B cell (primary cell): ENCODE measurements at regions not wholly inside any gene's neighbourhood (a gene's known extent, or its start where the extent isn't known, plus 50 kb on each side); places are given as distances from the start of the nearest gene placed in this dataset.

Experiments
- ATAC-seq: fragments of 200-7000 bp; cut with Tn5 transposase; one replicate; pipeline ENCODE4 v1.10.0; 2021; ENCODE audit warnings: low read depth, mild to moderate bottlenecking, moderate number of reproducible peaks, moderate library complexity
- CTCF ChIA-PET: fragments of 350-600 bp; sonication (Branson Sonifier 250); formaldehyde crosslinking; loops from one replicate; lab custom pipeline; 2021; ENCODE audit warnings: antibody characterized with exemption, inconsistent platforms; lab: Charles Lee
- POLR2A ChIA-PET: fragments of 350-600 bp; sonication (Branson Sonifier 250); formaldehyde crosslinking; loops from one replicate; lab custom pipeline; 2021; ENCODE audit warnings: antibody characterized with exemption; lab: Charles Lee
- DNase-seq: peaks from one replicate; pipeline ENCODE4 v3.0.0; 2013
- H2AFZ ChIP-seq: 2 replicates; pipeline ENCODE4 v1.6.1; 2012; ENCODE audit warnings: mild to moderate bottlenecking, low read depth, low read length; ENCODE audit not compliant: insufficient read depth, poor library complexity, severe bottlenecking
- H3K27ac ChIP-seq, 2 donors: 1 replicate in 1 of 2; 2 replicates in 1 of 2; pipeline ENCODE4 v1.5.1; 2012 to 2013; ENCODE audit warnings: low read length in 2 of 2, mild to moderate bottlenecking in 2 of 2, moderate library complexity in 1 of 2
- H3K27me3 ChIP-seq, 4 experiments: fragments of 200-600 bp in 1 of 4; sonication (generic) in 1 of 4; replicated peaks in 1 of 4; 1 replicate in 2 of 4; 2 replicates in 2 of 4; pipeline versions ENCODE4 v1.6.1 to v1.7.0; 2013 to 2016; ENCODE audit warnings: low read length in 3 of 4, mild to moderate bottlenecking in 2 of 4, mixed read lengths in 1 of 4, moderate library complexity in 1 of 4; ENCODE audit not compliant: insufficient read depth in 4 of 4, control insufficient read depth in 3 of 4; ENCODE audit errors: control extremely low read depth in 1 of 4
- H3K36me3 ChIP-seq, 2 experiments: replicated peaks in 1 of 2; 1 replicate in 1 of 2; 2 replicates in 1 of 2; pipeline versions ENCODE4 v1.6.1 to v1.7.1; 2013; ENCODE audit warnings: low read length in 1 of 2; ENCODE audit not compliant: insufficient read depth in 2 of 2, control insufficient read depth in 1 of 2; ENCODE audit errors: control extremely low read depth in 1 of 2, extremely low read depth in 1 of 2
- H3K4me1 ChIP-seq, 2 donors: fragments of 200-600 bp in 1 of 2; sonication (generic) in 1 of 2; 1 replicate in 1 of 2; 2 replicates in 1 of 2; pipeline versions ENCODE4 v1.5.1 to v1.6.1; 2013 to 2017; ENCODE audit warnings: low read length in 2 of 2; ENCODE audit not compliant: control insufficient read depth in 2 of 2, insufficient read depth in 2 of 2
- H3K4me2 ChIP-seq: replicated peaks from 2 replicates; pipeline ENCODE3; 2012; ENCODE audit warnings: mild to moderate bottlenecking, low read depth, low read length; ENCODE audit not compliant: poor library complexity, severe bottlenecking
- H3K4me3 ChIP-seq, 5 experiments: fragments of 200-600 bp in 1 of 5; sonication (generic) in 1 of 5; 1 replicate in 3 of 5; 2 replicates in 2 of 5; pipeline versions ENCODE4 v1.5.1 to v1.7.0; 2011 to 2016; ENCODE audit warnings: low read length in 4 of 5, mild to moderate bottlenecking in 4 of 5, low read depth in 2 of 5, control low read depth in 1 of 5, moderate library complexity in 1 of 5; ENCODE audit not compliant: insufficient read depth in 1 of 5; ENCODE audit errors: control extremely low read depth in 1 of 5, extremely low read depth in 1 of 5
- H3K79me2 ChIP-seq: fragments of 200-600 bp; sonication (generic); one replicate; pipeline ENCODE4 v1.6.0; 2016; ENCODE audit warnings: low read length; ENCODE audit not compliant: control insufficient read depth, insufficient read depth
- H3K9ac ChIP-seq: fragments of 200-600 bp; sonication (generic); 2 replicates; pipeline ENCODE4 v1.6.1; 2017; ENCODE audit warnings: mild to moderate bottlenecking, low read length, moderate library complexity
- H3K9me3 ChIP-seq, 3 donors: one replicate each; pipeline versions ENCODE4 v1.6.1 to v1.7.1; 2013; ENCODE audit warnings: low read length in 2 of 3; ENCODE audit not compliant: control insufficient read depth in 2 of 3, insufficient read depth in 1 of 3; ENCODE audit errors: control extremely low read depth in 1 of 3
- H4K20me1 ChIP-seq: 2 replicates; pipeline ENCODE4 v1.6.0; 2012; ENCODE audit warnings: mild to moderate bottlenecking, low read length; ENCODE audit not compliant: insufficient read depth, control insufficient read depth, poor library complexity, severe bottlenecking
- H3K27ac Mint-ChIP-seq: one replicate; pipeline ENCODE4 v1.8.0; 2021; ENCODE audit warnings: mixed read lengths
- H3K27me3 Mint-ChIP-seq: one replicate; pipeline ENCODE4 v1.8.0; 2021; ENCODE audit warnings: mixed read lengths
- H3K4me1 Mint-ChIP-seq: one replicate; pipeline ENCODE4 v1.8.0; 2021; ENCODE audit warnings: mixed read lengths
- H3K4me3 Mint-ChIP-seq: one replicate; pipeline ENCODE4 v1.8.0; 2021; ENCODE audit warnings: mixed read lengths
- H3K9me3 Mint-ChIP-seq: one replicate; pipeline ENCODE4 v1.8.0; 2022; ENCODE audit warnings: mixed read lengths; ENCODE audit not compliant: insufficient read depth
- CTCF ChIP-seq: fragments of 200-600 bp; IDR thresholded peaks from one replicate; pipeline ENCODE4 v1.8.0; 2022; ENCODE audit warnings: antibody characterized with exemption, mild to moderate bottlenecking
- EZH2 ChIP-seq: IDR thresholded peaks from 2 replicates; pipeline ENCODE4 v1.6.1; 2012; ENCODE audit warnings: borderline replicate concordance, low read depth, mild to moderate bottlenecking, moderate library complexity, low read length; ENCODE audit not compliant: insufficient read depth, poor library complexity, severe bottlenecking
- WGBS: methylation state at CpG from one replicate; pipeline ENCODE4 v1.1.5; 2013; ENCODE audit warnings: missing lambda C conversion rate; ENCODE audit not compliant: insufficient coverage; 5-methylcytosine and 5-hydroxymethylcytosine counted together
- intact Hi-C: fragments of 100-400 bp; cut with micrococcal nuclease; formaldehyde crosslinking; loops from one replicate; pipeline ENCODE4 v1.10.0; 2022

- Mint-ChIP-seq H3K4me3 (no peak overlapping the region), H3K27ac (peak overlapping the region; percentile 54), H3K9me3 (no peaks in the 10 kb centered on the region), H3K27me3 (no peaks in the 10 kb centered on the region), H3K4me1 (peaks cover 20% of the 10 kb centered on the region)
- peaks cover 0 to 5% (median 0%) of the 10 kb centered on the region in 3 donors for H3K9me3 ChIP-seq
- peaks cover 19 to 23% of the 10 kb centered on the region in 2 donors for H3K4me1 ChIP-seq
- H3K4me3 ChIP-seq = no peak overlapping the region
- ATAC-seq (no peak), DNase-seq (no peak)
- H4K20me1 ChIP-seq = no peaks in the 10 kb centered on the region
- CTCF ChIA-PET = interaction anchor here (1.6 to 2.7 kb wide), 2 partner anchors 139 to 276 kb away, joined by 4 to 12 read pairs; no protein-coding TSS in a partner anchor
- H3K27ac ChIP-seq = no peak overlapping the region
- intact Hi-C loops = no loop called here
- WGBS = 90% methylated on average over 14 of the region's 14 CpGs
- no peak overlapping the region for H3K9ac ChIP-seq
- no peaks in the 10 kb centered on the region for H3K79me2 ChIP-seq
- no peak for TF ChIP-seq CTCF
- no peak for TF ChIP-seq EZH2
- H3K36me3 ChIP-seq = no peaks in the 10 kb centered on the region
- H3K27me3 ChIP-seq = no peaks in the 10 kb centered on the region
- no peak overlapping the region for H3K4me2 ChIP-seq
- POLR2A ChIA-PET = interaction anchor here (1.4 kb wide), 1 partner anchor 95 kb away, joined by 4 read pairs; no protein-coding TSS in a partner anchor
- H2AFZ ChIP-seq = no peak overlapping the region
These were observed 93.6 kb upstream of the INSIG1 start for GRCh38 chr7:155203882-155204691.
